OCI-LY3 (cell line): ENCODE measurements at regions not wholly inside any gene's neighbourhood (a gene's known extent, or its start where the extent isn't known, plus 50 kb on each side); places are given as distances from the start of the nearest gene placed in this dataset.

Experiments
- EZH2phosphoT487 ChIP-seq: fragments of 200-600 bp; shearing (Covaris generic); IDR thresholded peaks from 2 replicates; pipeline ENCODE4 v1.6.1; 2018; ENCODE audit warnings: antibody characterized with exemption, mixed run types, low read depth
- TF ChIP-seq, protein P1 (sequence below): fragments of 200-600, 300-600 bp; sonication (generic); IDR thresholded peaks from 2 replicates; pipeline ENCODE4 v1.5.1; 2014; ENCODE audit warnings: antibody characterized with exemption, low read length, low read depth

- TF ChIP-seq, protein P1, sequence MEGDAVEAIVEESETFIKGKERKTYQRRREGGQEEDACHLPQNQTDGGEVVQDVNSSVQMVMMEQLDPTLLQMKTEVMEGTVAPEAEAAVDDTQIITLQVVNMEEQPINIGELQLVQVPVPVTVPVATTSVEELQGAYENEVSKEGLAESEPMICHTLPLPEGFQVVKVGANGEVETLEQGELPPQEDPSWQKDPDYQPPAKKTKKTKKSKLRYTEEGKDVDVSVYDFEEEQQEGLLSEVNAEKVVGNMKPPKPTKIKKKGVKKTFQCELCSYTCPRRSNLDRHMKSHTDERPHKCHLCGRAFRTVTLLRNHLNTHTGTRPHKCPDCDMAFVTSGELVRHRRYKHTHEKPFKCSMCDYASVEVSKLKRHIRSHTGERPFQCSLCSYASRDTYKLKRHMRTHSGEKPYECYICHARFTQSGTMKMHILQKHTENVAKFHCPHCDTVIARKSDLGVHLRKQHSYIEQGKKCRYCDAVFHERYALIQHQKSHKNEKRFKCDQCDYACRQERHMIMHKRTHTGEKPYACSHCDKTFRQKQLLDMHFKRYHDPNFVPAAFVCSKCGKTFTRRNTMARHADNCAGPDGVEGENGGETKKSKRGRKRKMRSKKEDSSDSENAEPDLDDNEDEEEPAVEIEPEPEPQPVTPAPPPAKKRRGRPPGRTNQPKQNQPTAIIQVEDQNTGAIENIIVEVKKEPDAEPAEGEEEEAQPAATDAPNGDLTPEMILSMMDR: no peak
- TF ChIP-seq EZH2phosphoT487: no peak
Measured at GRCh38 chr18:70520867-70521266, 232.0 kb downstream of the SOCS6 start.
